Small intestine (tissue), 7 donors: ENCODE measurements at regions not wholly inside any gene's neighbourhood (a gene's known extent, or its start where the extent isn't known, plus 50 kb on each side); places are given as distances from the start of the nearest gene placed in this dataset.
A peak's percentile ranks its signal among the peaks of the same experiment; 100 is the strongest.

ENCODE experiments used
- DNase-seq, 2 donors: peaks; one replicate each; pipeline versions ENCODE4 v3.0.0 to v3.0.0-alpha.2; 2013
- FAIRE-seq: peaks from 2 replicates; lab custom pipeline; 2012; peaks lifted over from hg19 to GRCh38; lab: Jason Lieb, UNC
- H3K27ac ChIP-seq, 3 donors: one replicate each; pipeline ENCODE4 v1.5.1; 2013; ENCODE audit warnings: low read length in 2 of 3, mild to moderate bottlenecking in 2 of 3, control low read depth in 1 of 3, inconsistent platforms in 1 of 3, low read depth in 1 of 3, moderate library complexity in 1 of 3
- H3K27me3 ChIP-seq, 3 donors: one replicate each; pipeline ENCODE4 v1.6.1; 2013; ENCODE audit warnings: low read length in 3 of 3, inconsistent platforms in 1 of 3; ENCODE audit not compliant: control insufficient read depth in 3 of 3, insufficient read depth in 3 of 3
- H3K36me3 ChIP-seq, 3 donors: one replicate each; pipeline ENCODE4 v1.6.1; 2013; ENCODE audit warnings: low read length in 3 of 3, inconsistent platforms in 1 of 3, low read depth in 1 of 3, mild to moderate bottlenecking in 1 of 3, moderate library complexity in 1 of 3; ENCODE audit not compliant: control insufficient read depth in 3 of 3, insufficient read depth in 2 of 3
- H3K4me1 ChIP-seq, 3 donors: one replicate each; pipeline ENCODE4 v1.6.1; 2013; ENCODE audit warnings: low read length in 2 of 3, inconsistent platforms in 1 of 3, low read depth in 1 of 3, mild to moderate bottlenecking in 1 of 3, moderate library complexity in 1 of 3; ENCODE audit not compliant: control insufficient read depth in 3 of 3, insufficient read depth in 2 of 3
- H3K4me3 ChIP-seq, 3 donors: one replicate each; pipeline ENCODE4 v1.5.1; 2013; ENCODE audit warnings: low read length in 3 of 3, control low read depth in 1 of 3, inconsistent platforms in 1 of 3, low read depth in 1 of 3, mild to moderate bottlenecking in 1 of 3, moderate library complexity in 1 of 3
- H3K9me3 ChIP-seq, 2 donors: one replicate each; pipeline ENCODE4 v1.6.1; 2013; ENCODE audit warnings: low read depth in 1 of 2, low read length in 1 of 2; ENCODE audit not compliant: control insufficient read depth in 2 of 2, insufficient read depth in 1 of 2
- WGBS, 3 donors: extraction: QIAGEN DNeasy Blood & Tissue Kit; methylation state at CpG; one replicate each; pipeline ENCODE4 v1.1.7; 2013; 5-methylcytosine and 5-hydroxymethylcytosine counted together
- donor health status: healthy with polysubstance abuse.
- donor health status: control.
- donor health status: control.
- donor health status: Bipolar disorder and iron deficiency.
- donor health status: healthy.

DNA sequence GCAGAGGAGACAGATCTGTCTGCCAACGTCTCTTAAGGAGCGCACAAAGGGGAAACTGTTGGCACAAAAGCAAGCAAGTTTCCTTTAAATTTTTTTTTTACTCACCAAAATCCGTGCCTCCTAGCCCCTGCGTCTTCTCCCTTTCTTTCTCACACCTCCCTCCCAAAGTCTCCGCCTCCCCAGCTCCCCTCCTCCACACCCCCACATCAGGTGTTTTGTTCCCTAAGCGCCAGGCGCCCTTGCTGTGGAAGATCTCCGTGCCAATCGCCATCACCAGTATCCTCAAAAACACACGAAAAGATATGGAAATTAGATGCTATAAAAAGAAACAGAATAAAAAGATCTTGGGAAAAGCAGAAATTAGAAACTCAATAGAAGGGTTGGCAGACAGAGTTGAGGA lies 87.6 kb downstream of the DRD1 start:
- 64 to 81% (median 73%) methylated on average over 10 of the region's 10 CpGs for WGBS, 3 donors
- no peaks in the 10 kb centered on the region for H3K27me3 ChIP-seq
- no peaks in the 10 kb centered on the region for H3K9me3 ChIP-seq
- H3K27ac ChIP-seq, result no peak overlapping the region
- no peak overlapping the region for H3K4me3 ChIP-seq
- no peak for FAIRE-seq
- no peaks in the 10 kb centered on the region for H3K4me1 ChIP-seq
- no peak for DNase-seq
- no peaks in the 10 kb centered on the region for H3K36me3 ChIP-seq

DNA sequence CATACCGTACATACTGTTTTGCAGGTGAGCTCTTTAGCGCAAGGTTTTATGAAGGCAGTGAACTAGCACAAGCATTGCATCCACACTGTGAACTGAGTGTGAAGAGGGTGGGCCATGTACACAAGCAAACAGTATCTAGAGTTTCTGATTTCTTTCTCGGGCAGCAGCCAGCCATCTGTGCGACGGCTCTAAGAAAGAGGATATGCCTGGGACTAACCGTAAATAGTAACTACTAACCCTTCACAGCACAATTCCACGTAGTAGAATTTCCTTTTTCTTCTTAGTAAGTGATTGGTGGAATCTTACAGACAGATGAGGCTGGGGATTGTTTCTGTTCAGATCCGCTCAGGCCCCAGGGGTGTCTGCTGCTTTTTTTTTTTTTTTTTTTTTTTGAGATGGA lies 89.0 kb downstream of the DRD1 start:
- no peak overlapping the region for H3K4me3 ChIP-seq
- no peaks in the 10 kb centered on the region for H3K9me3 ChIP-seq
- H3K27ac ChIP-seq, result no peak overlapping the region
- DNase-seq (no peak), FAIRE-seq (no peak)
- H3K36me3 ChIP-seq, result no peaks in the 10 kb centered on the region
- WGBS, 3 donors, result 55 to 66% (median 60%) methylated on average over 8 of the region's 8 CpGs
- no peaks in the 10 kb centered on the region for H3K4me1 ChIP-seq
- H3K27me3 ChIP-seq, result no peaks in the 10 kb centered on the region

DNA sequence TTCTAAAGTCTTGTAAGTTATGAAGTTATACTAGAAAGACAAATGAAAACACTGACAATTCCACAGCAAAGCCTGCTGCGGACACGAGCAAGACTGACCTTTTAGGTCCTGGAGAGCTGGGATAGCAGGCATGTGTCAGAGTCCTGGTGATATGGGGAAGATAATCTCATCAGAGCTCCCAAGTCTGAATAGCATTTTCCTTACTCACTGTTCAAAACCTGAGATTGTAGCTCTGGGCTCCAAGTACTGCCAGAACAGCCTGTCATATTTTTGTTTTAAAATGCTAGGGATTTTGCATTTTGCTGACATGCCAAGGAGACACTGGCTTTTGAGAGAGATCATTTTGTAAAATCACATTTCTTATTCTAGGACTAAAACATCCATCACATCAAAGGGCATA lies 90.1 kb downstream of the DRD1 start:
- DNase-seq (no peak), FAIRE-seq (no peak)
- Histone ChIP-seq H3K9me3 (no peaks in the 10 kb centered on the region), H3K4me3 (no peak overlapping the region), H3K27ac (no peak overlapping the region), H3K36me3 (no peaks in the 10 kb centered on the region), H3K27me3 (no peaks in the 10 kb centered on the region), H3K4me1 (no peaks in the 10 kb centered on the region)
- WGBS, 3 donors, result 65 to 84% (median 76%) methylated on average over 2 of the region's 2 CpGs

DNA sequence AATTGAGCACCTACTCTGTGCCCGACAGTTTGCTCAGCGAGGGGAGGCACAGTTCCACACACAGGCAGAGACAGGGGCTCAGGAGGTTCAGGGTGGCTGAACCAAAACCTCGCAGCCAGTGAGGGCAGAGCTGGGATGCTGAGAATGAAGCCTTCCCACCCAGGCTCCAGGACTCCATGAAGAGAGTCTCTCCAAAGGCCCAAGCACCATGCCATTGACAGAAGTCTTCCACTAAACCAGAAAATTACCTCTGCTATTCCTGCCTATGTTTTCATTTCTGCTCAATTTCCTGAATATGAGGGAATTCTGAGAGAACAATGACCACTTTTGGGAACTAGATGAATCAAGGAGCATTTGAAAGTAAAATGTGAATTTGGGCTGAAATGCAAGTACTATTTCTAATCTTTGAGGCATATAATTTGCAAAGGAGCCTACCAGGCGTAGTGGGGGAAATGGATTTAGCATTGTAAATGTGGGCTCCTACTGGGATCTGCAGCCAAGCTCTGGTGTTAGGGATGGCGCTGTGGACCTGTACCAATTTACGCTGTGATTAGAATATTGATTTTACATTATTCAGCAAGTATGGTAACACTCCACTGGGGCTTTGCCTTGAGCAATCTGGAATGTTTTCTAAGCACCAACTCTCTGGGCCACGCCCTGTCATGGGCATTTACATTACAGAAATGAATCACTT lies 91.9 kb downstream of the DRD1 start:
- Histone ChIP-seq H3K4me1 (no peaks in the 10 kb centered on the region), H3K4me3 (no peak overlapping the region), H3K36me3 (no peaks in the 10 kb centered on the region), H3K27ac (no peak overlapping the region), H3K27me3 (no peaks in the 10 kb centered on the region), H3K9me3 (no peaks in the 10 kb centered on the region)
- FAIRE-seq (no peak), DNase-seq (no peak)
- WGBS, 3 donors, result 79 to 83% (median 81%) methylated on average over 7 of the region's 7 CpGs

DNA sequence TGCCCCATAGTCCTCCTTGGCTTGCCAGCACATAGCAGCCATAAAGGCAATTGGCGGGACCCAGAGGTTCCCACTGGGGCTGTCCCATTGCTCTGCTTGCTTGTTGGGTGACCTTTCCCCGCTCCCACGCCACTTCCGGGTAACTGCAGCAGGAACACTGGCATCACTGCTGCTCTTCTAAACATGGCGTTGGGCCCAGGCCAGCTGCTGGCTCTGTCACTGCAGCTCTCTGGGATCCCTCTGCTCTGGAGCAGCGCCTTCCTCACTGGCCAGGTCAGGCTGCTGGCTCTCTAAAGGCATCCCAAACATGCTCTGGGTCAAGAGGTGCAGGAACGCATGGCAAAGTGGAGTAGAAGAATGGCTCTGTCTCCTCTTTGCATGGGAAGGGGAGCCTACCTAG lies 92.9 kb downstream of the DRD1 start:
- no peak for FAIRE-seq
- WGBS, 3 donors, result 41 to 66% (median 43%) methylated on average over 6 to 7 of the region's 7 CpGs

DNA sequence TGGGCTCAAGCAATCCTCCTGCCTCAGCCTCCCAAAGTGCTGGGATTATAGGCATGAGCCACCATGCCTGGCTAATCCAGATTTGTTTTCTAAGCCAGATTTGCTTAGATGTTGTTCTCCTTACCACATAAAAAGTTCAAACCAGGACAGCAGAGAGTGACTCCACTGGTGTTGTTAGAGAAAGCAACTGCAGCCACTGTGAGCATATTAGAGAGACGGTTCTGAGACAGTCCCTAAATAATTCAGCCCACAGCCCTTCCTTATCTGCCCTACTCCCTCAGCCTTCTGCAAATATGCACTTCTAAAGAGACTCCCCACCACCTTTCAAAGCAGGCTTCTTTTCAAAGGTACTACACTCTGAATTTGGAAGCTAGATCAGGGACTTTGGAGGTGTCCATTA lies 96.1 kb downstream of the DRD1 start:
- Histone ChIP-seq H3K27ac (no peak overlapping the region), H3K9me3 (peaks cover 0 to 9% of the 10 kb centered on the region in 2 donors), H3K27me3 (no peaks in the 10 kb centered on the region), H3K36me3 (no peaks in the 10 kb centered on the region), H3K4me1 (no peaks in the 10 kb centered on the region), H3K4me3 (no peak overlapping the region)
- WGBS, 3 donors, result 17 to 45% (median 21%) methylated on average over 1 of the region's 1 CpG
- DNase-seq (no peak), FAIRE-seq (no peak)

More for the DNA sequence above, 92.9 kb downstream of the DRD1 start:
- Histone ChIP-seq H3K4me3 (no peak overlapping the region), H3K27me3 (no peaks in the 10 kb centered on the region), H3K36me3 (no peaks in the 10 kb centered on the region), H3K9me3 (no peaks in the 10 kb centered on the region), H3K27ac (no peak overlapping the region), H3K4me1 (no peaks in the 10 kb centered on the region)
- DNase-seq, result no peak

DNA sequence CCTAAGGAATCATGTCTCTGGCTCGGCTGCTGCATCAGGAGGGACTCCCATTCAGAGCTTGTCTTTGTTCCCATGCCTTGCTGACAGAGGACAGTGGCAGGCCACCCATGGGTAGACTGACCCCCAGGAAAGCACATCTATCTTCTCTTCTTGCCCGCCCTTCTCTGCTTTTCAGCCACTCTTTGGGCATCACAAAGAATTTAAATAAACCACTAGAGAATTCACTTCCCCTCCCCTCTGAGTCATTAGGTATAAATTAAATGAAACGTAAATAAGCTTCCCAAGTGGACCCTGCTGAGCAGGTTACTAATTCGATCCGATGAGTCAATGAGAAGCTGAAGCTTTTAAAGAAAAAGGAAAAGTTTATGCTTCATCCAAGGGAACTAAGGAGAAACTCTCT lies 97.0 kb downstream of the DRD1 start:
- Histone ChIP-seq H3K27ac (no peak overlapping the region), H3K36me3 (no peaks in the 10 kb centered on the region), H3K4me3 (no peak overlapping the region), H3K27me3 (no peaks in the 10 kb centered on the region), H3K9me3 (peaks cover 0 to 9% of the 10 kb centered on the region in 2 donors), H3K4me1 (no peaks in the 10 kb centered on the region)
- WGBS, 3 donors, result 21 to 35% (median 28%) methylated on average over 5 of the region's 5 CpGs
- no peak for FAIRE-seq
- no peak for DNase-seq

DNA sequence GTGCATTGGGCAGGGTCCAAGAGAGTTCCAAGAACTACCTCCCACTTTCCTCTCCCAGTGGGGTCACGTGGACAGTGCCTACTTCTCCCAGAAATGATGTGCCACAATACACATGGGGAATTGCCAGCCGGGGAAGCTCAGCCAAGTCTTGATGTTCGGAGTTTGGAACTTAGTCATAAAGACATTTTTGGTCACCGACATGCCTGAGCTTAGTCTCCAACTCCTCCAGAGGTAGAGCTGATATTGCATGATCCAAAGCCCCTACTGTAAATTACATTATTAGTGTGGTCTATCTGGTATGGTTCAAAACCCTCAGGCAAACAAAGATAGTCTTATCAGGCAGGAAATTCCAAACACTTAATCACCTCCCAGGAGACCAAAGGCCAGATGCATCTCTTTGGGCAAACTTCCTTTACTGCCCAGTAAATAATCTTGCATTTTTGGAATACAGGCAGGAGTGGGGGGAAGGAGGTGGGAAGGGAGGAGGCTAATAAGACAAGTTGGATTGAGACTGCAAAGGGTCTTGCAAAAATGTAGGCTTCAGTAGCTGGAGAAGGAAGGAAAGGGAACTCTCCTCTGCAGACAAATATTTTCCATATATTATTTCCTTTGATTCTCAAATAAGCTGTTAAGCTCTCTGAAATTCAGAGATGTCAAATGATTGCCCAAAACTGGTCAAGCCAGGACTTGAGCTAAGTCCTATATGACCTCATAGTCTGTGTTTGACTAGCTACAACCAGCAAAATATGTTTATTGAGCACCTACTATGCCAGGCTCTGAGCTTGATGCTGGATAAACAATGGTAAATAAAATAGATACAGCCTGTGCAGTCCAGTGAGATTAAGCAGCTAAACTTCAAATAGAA lies 99.4 kb downstream of the DRD1 start:
- Histone ChIP-seq H3K27me3 (no peaks in the 10 kb centered on the region), H3K9me3 (peaks cover 0 to 9% of the 10 kb centered on the region in 2 donors), H3K27ac (no peak overlapping the region), H3K36me3 (no peaks in the 10 kb centered on the region), H3K4me1 (no peaks in the 10 kb centered on the region), H3K4me3 (no peak overlapping the region)
- DNase-seq (peak; percentile 18 to 20), FAIRE-seq (no peak)
- 15 to 54% (median 17%) methylated on average over 4 of the region's 4 CpGs for WGBS, 3 donors
